Fibroblast of lung (primary cell): ENCODE measurements at regions not wholly inside any gene's neighbourhood (a gene's known extent, or its start where the extent isn't known, plus 50 kb on each side); places are given as distances from the start of the nearest gene placed in this dataset.

Experiments used
- DNase-seq, 2 donors: peaks; one replicate each; pipeline versions ENCODE4 v3.0.0 to v3.0.0-alpha.2; 2010; ENCODE audit warnings: low read depth in 2 of 2
- H2AFZ ChIP-seq: 2 replicates; pipeline ENCODE4 v1.5.1; 2012; ENCODE audit warnings: low read length, control low read depth, inconsistent platforms
- H3K27ac ChIP-seq: 2 replicates; pipeline ENCODE4 v1.5.1; 2011; ENCODE audit warnings: low read length, control low read depth; ENCODE audit not compliant: insufficient read depth
- H3K27me3 ChIP-seq: 2 replicates; pipeline ENCODE4 v1.5.1; 2011; ENCODE audit warnings: mild to moderate bottlenecking, low read length; ENCODE audit not compliant: control insufficient read depth, insufficient read depth
- H3K36me3 ChIP-seq: 2 replicates; pipeline ENCODE4 v1.5.1; 2011; ENCODE audit warnings: low read length; ENCODE audit not compliant: control insufficient read depth, insufficient read depth
- H3K4me1 ChIP-seq: 2 replicates; pipeline ENCODE4 v1.5.1; 2011; ENCODE audit warnings: low read length; ENCODE audit not compliant: control insufficient read depth, insufficient read depth; ENCODE audit errors: extremely low read depth
- H3K4me2 ChIP-seq: 2 replicates; pipeline ENCODE4 v1.5.1; 2011; ENCODE audit warnings: low read length, control low read depth; ENCODE audit not compliant: insufficient read depth; ENCODE audit errors: extremely low read depth
- H3K4me3 ChIP-seq, 4 experiments: fragments of 200-600 bp in 1 of 4; sonication (generic) in 1 of 4; replicated peaks in 1 of 4; 2 replicates each; pipeline ENCODE4 v1.5.1; 2011 to 2016; ENCODE audit warnings: low read length in 4 of 4, low read depth in 3 of 4, mild to moderate bottlenecking in 3 of 4, control low read depth in 2 of 4, inconsistent platforms in 1 of 4, mixed read lengths in 1 of 4; ENCODE audit not compliant: insufficient read depth in 1 of 4; ENCODE audit errors: control extremely low read depth in 1 of 4
- H3K79me2 ChIP-seq: 2 replicates; pipeline ENCODE4 v1.5.1; 2012; ENCODE audit warnings: mild to moderate bottlenecking, low read length, inconsistent platforms; ENCODE audit not compliant: control insufficient read depth, insufficient read depth
- H3K9ac ChIP-seq: 2 replicates; pipeline ENCODE4 v1.5.1; 2011; ENCODE audit warnings: mild to moderate bottlenecking, low read length, control low read depth; ENCODE audit not compliant: insufficient read depth
- H3K9me3 ChIP-seq: 2 replicates; pipeline ENCODE4 v1.5.1; 2012; ENCODE audit warnings: low read depth, low read length; ENCODE audit not compliant: control insufficient read depth, insufficient read depth
- H4K20me1 ChIP-seq: 2 replicates; pipeline ENCODE4 v1.5.1; 2011; ENCODE audit warnings: low read length; ENCODE audit not compliant: control insufficient read depth, insufficient read depth; ENCODE audit errors: extremely low read depth
- CTCF ChIP-seq, 2 donors: IDR thresholded peaks in 1 of 2; conservative IDR thresholded peaks in 1 of 2; 1 replicate in 1 of 2; 2 replicates in 1 of 2; pipeline ENCODE4 v1.5.1; 2011 to 2012; ENCODE audit warnings: low read length in 2 of 2, control low read depth in 1 of 2, inconsistent platforms in 1 of 2, low read depth in 1 of 2, mild to moderate bottlenecking in 1 of 2
- EZH2 ChIP-seq: IDR thresholded peaks from 2 replicates; pipeline ENCODE4 v1.5.1; 2012; ENCODE audit warnings: low read length, control low read depth, mild to moderate bottlenecking; ENCODE audit errors: missing control alignments

GRCh38 chr2:58515827-58516573 lies 274.9 kb upstream of the FANCL start:
- TF ChIP-seq CTCF (conservative IDR thresholded peaks at IDR 0.05 in 1 of 2, IDR thresholded peaks at IDR 0.05 in 1 of 2; ENCODE audit: low read depth in 1 of 2, low read length in 2 of 2) (no peak), EZH2 (no peak)
- H3K27me3 ChIP-seq, result no peaks in the 10 kb centered on the region
- H3K9ac ChIP-seq, result no peak overlapping the region
- H3K4me2 ChIP-seq, result no peak overlapping the region
- peak in 1 of 2 donors; percentile 9 for DNase-seq
- H3K79me2 ChIP-seq, result no peaks in the 10 kb centered on the region
- no peaks in the 10 kb centered on the region for H3K36me3 ChIP-seq
- no peak overlapping the region for H2AFZ ChIP-seq
- no peaks in the 10 kb centered on the region for H4K20me1 ChIP-seq
- H3K27ac ChIP-seq, result no peak overlapping the region
- no peak overlapping the region for H3K4me3 ChIP-seq
- H3K9me3 ChIP-seq, result no peaks in the 10 kb centered on the region
- H3K4me1 ChIP-seq, result no peaks in the 10 kb centered on the region

- H3K27ac ChIP-seq, result no peak overlapping the region
- H3K4me1 ChIP-seq, result no peaks in the 10 kb centered on the region
- no peaks in the 10 kb centered on the region for H3K79me2 ChIP-seq
- no peaks in the 10 kb centered on the region for H3K27me3 ChIP-seq
- TF ChIP-seq CTCF (conservative IDR thresholded peaks at IDR 0.05 in 1 of 2, IDR thresholded peaks at IDR 0.05 in 1 of 2; ENCODE audit: low read depth in 1 of 2, low read length in 2 of 2) (no peak), EZH2 (no peak)
- H3K4me2 ChIP-seq, result no peak overlapping the region
- no peaks in the 10 kb centered on the region for H3K36me3 ChIP-seq
- no peaks in the 10 kb centered on the region for H4K20me1 ChIP-seq
- no peak for DNase-seq
- H3K9me3 ChIP-seq, result no peaks in the 10 kb centered on the region
- H3K9ac ChIP-seq, result no peak overlapping the region
- no peak overlapping the region for H3K4me3 ChIP-seq
- H2AFZ ChIP-seq, result no peak overlapping the region
These were observed 273.1 kb upstream of the FANCL start for GRCh38 chr2:58514252-58514651.

- Histone ChIP-seq H3K79me2 (no peaks in the 10 kb centered on the region), H3K9ac (no peak overlapping the region), H3K27me3 (no peaks in the 10 kb centered on the region), H3K36me3 (no peaks in the 10 kb centered on the region), H4K20me1 (no peaks in the 10 kb centered on the region), H3K4me2 (no peak overlapping the region), H3K4me3 (no peak overlapping the region), H3K4me1 (no peaks in the 10 kb centered on the region), H3K9me3 (no peaks in the 10 kb centered on the region), H3K27ac (no peak overlapping the region), H2AFZ (no peak overlapping the region)
- no peak for DNase-seq
- no peak for TF ChIP-seq EZH2
- no peak for TF ChIP-seq CTCF (conservative IDR thresholded peaks at IDR 0.05 in 1 of 2, IDR thresholded peaks at IDR 0.05 in 1 of 2; ENCODE audit: low read depth in 1 of 2, low read length in 2 of 2)
These were observed 271.8 kb upstream of the FANCL start for GRCh38 chr2:58512878-58513277.
